Body of pancreas (tissue), 4 donors: ENCODE measurements at regions not wholly inside any gene's neighbourhood (a gene's known extent, or its start where the extent isn't known, plus 50 kb on each side); places are given as distances from the start of the nearest gene placed in this dataset.

Experiments
- ATAC-seq: fragments of 150-250 bp; one replicate; pipeline ENCODE4 v1.9.1; 2016
- DNase-seq, 4 donors: peaks; one replicate each; pipeline ENCODE4 v3.0.0-alpha.2; 2019
- H3K27ac ChIP-seq, 4 donors: fragments of 200-600 bp; sonication (generic); 1 replicate in 3 of 4; 2 replicates in 1 of 4; pipeline versions ENCODE4 v1.5.1 to v1.6.1; 2016 to 2019; ENCODE audit warnings: mild to moderate bottlenecking in 1 of 4, mixed read lengths in 1 of 4, moderate library complexity in 1 of 4
- H3K27me3 ChIP-seq, 2 donors: fragments of 200-600 bp; sonication (generic); one replicate each; pipeline ENCODE4 v1.6.0; 2016; ENCODE audit warnings: mild to moderate bottlenecking in 1 of 2
- H3K36me3 ChIP-seq, 2 donors: fragments of 200-600 bp; sonication (generic); replicated peaks in 1 of 2; 2 replicates each; pipeline ENCODE4 v1.5.1; 2016; ENCODE audit warnings: low read depth in 2 of 2; ENCODE audit not compliant: insufficient read depth in 1 of 2
- H3K4me1 ChIP-seq: fragments of 200-600 bp; sonication (generic); one replicate; pipeline ENCODE4 v1.6.0; 2016
- H3K4me3 ChIP-seq, 2 donors: fragments of 200-600 bp; sonication (generic); 1 replicate in 1 of 2; 2 replicates in 1 of 2; pipeline ENCODE4 v1.5.1; 2016 to 2019
- H3K9me3 ChIP-seq, 3 donors: fragments of 200-600 bp; sonication (generic); 1 replicate in 2 of 3; 2 replicates in 1 of 3; pipeline ENCODE4 v1.5.1; 2016
- CTCF ChIP-seq, 7 experiments: fragments of 450-650 bp in 4 of 7; fragments of 200-600 bp in 3 of 7; sonication (generic) in 3 of 7; IDR thresholded peaks; one replicate each; pipeline ENCODE4 v1.5.1; 2016 to 2019; ENCODE audit warnings: antibody characterized with exemption in 7 of 7
- POLR2A ChIP-seq, 3 donors: fragments of 450-650 bp; IDR thresholded peaks; one replicate each; pipeline ENCODE4 v1.6.1; 2016; ENCODE audit warnings: antibody characterized with exemption in 3 of 3, mild to moderate bottlenecking in 2 of 3
- WGBS, 2 donors: methylation state at CpG; one replicate each; pipeline ENCODE4 v1.1.5; 2017; 5-methylcytosine and 5-hydroxymethylcytosine counted together
- intact Hi-C: fragments of 100-400 bp; cut with DNase I; formaldehyde crosslinking; loops from one replicate; pipeline ENCODE4 v1.15.1; 2023

- intact Hi-C loops: no loop called here
- DNase-seq (no peak), ATAC-seq (no peak)
- Histone ChIP-seq H3K4me1 (no peaks in the 10 kb centered on the region), H3K36me3 (no peaks in the 10 kb centered on the region), H3K27me3 (no peaks in the 10 kb centered on the region), H3K9me3 (no peaks in the 10 kb centered on the region), H3K4me3 (no peak overlapping the region), H3K27ac (no peak overlapping the region)
- TF ChIP-seq CTCF (IDR thresholded peaks at IDR 0.05): no peak
- TF ChIP-seq POLR2A (IDR thresholded peaks at IDR 0.05): no peak
- 66 to 67% methylated on average over 11 of the region's 11 CpGs for WGBS, 2 donors
These were observed 132.1 kb upstream of the SPACA7 start for GRCh38 chr13:112244061-112244460.

GRCh38 chr13:112244495-112245177 is 131.5 kb upstream of the SPACA7 start:
- Histone ChIP-seq H3K27me3 (no peaks in the 10 kb centered on the region), H3K4me1 (no peaks in the 10 kb centered on the region), H3K9me3 (no peaks in the 10 kb centered on the region), H3K4me3 (no peak overlapping the region), H3K36me3 (no peaks in the 10 kb centered on the region), H3K27ac (no peak overlapping the region)
- TF ChIP-seq CTCF (IDR thresholded peaks at IDR 0.05) (no peak), POLR2A (IDR thresholded peaks at IDR 0.05) (no peak)
- WGBS, 2 donors: 69% methylated on average over 15 to 16 of the region's 16 CpGs
- intact Hi-C loops: no loop called here
- ATAC-seq: no peak
- no peak for DNase-seq

GRCh38 chr13:112245179-112245724 is 130.9 kb upstream of the SPACA7 start:
- Histone ChIP-seq H3K36me3 (no peaks in the 10 kb centered on the region), H3K4me1 (no peaks in the 10 kb centered on the region), H3K27ac (no peak overlapping the region), H3K9me3 (no peaks in the 10 kb centered on the region), H3K4me3 (no peak overlapping the region), H3K27me3 (no peaks in the 10 kb centered on the region)
- DNase-seq (no peak), ATAC-seq (no peak)
- 73 to 81% methylated on average over 16 to 25 of the region's 25 CpGs for whole genome bisulfite sequencing, 2 donors
- intact Hi-C loops: no loop called here
- no peak for TF ChIP-seq POLR2A (IDR thresholded peaks at IDR 0.05)
- TF ChIP-seq CTCF (IDR thresholded peaks at IDR 0.05): no peak

DNA sequence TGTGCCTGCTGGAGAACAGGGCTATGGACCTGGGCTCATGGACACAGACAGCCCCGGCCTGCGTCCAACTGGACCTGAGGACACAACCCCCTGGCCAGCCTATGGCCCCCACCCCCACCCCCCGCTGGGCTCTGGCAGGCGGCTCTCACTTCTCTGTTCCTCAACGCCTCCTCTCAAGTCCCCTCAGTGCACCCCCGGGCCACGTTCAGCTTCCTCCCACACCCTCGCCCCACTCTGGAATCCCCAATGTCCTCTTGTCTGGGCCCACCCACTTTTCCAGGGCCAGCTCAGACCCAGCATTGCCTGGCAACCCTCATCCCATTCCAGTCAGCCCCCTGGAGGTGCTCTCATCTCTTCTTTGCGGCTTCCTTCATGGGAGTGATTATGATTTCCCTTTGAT is 130.2 kb upstream of the SPACA7 start:
- TF ChIP-seq CTCF (IDR thresholded peaks at IDR 0.05): no peak
- TF ChIP-seq POLR2A (IDR thresholded peaks at IDR 0.05): no peak
- intact Hi-C loops: no loop called here
- ATAC-seq (no peak), DNase-seq (no peak)
- Histone ChIP-seq H3K4me3 (no peak overlapping the region), H3K4me1 (no peaks in the 10 kb centered on the region), H3K27ac (no peak overlapping the region), H3K9me3 (no peaks in the 10 kb centered on the region), H3K27me3 (no peaks in the 10 kb centered on the region), H3K36me3 (no peaks in the 10 kb centered on the region)
- WGBS, 2 donors: 60 to 61% methylated on average over 9 of the region's 9 CpGs
